HG03103 (cell line): ENCODE measurements at regions not wholly inside any gene's neighbourhood (a gene's known extent, or its start where the extent isn't known, plus 50 kb on each side); places are given as distances from the start of the nearest gene placed in this dataset.
"Not testable (repeated sequence)": the region's sequence is repeated elsewhere in the genome, so short reads cannot be mapped to it uniquely, and the experiment has no call there.

Source experiments
- ATAC-seq: cut with Tn5 transposase; IDR thresholded peaks from one replicate; pipeline ENCODE4 v1.9.1; 2021; ENCODE audit warnings: low read depth; ENCODE audit not compliant: unreplicated experiment

GRCh38 chr16:86878236-86879080 is 300.1 kb downstream of the FOXL1 start:
- ATAC-seq: no peak

GRCh38 chr16:86879268-86879667 is 300.9 kb downstream of the FOXL1 start:
- no peak for ATAC-seq

- ATAC-seq: no peak
These were observed 302.2 kb downstream of the FOXL1 start for GRCh38 chr16:86880316-86881117.

GRCh38 chr16:86881118-86881510 is 302.8 kb downstream of the FOXL1 start:
- ATAC-seq: no peak

GRCh38 chr16:86881861-86882273 is 303.5 kb downstream of the FOXL1 start:
- no peak for ATAC-seq

- no peak for ATAC-seq
These were observed 304.4 kb downstream of the FOXL1 start for GRCh38 chr16:86882586-86883280.

GRCh38 chr16:86883583-86884389 is 305.4 kb downstream of the FOXL1 start:
- ATAC-seq: no peak

- no peak for ATAC-seq
These were observed 306.0 kb downstream of the FOXL1 start for GRCh38 chr16:86884390-86884650.

- ATAC-seq: no peak
These were observed 306.8 kb downstream of the FOXL1 start for GRCh38 chr16:86885139-86885538.

GRCh38 chr16:86886651-86887050 is 308.3 kb downstream of the FOXL1 start:
- no peak for ATAC-seq

GRCh38 chr16:86887416-86887815 is 309.1 kb downstream of the FOXL1 start:
- no peak for ATAC-seq

GRCh38 chr16:86888231-86889053 is 310.1 kb downstream of the FOXL1 start:
- ATAC-seq: no peak

GRCh38 chr16:86889054-86889366 is 310.7 kb downstream of the FOXL1 start:
- ATAC-seq: not testable (repeated sequence)

GRCh38 chr16:86889974-86890373 is 311.6 kb downstream of the FOXL1 start:
- no peak for ATAC-seq

- ATAC-seq: no peak
These were observed 312.8 kb downstream of the FOXL1 start for GRCh38 chr16:86891121-86891520.

GRCh38 chr16:86891631-86892030 is 313.3 kb downstream of the FOXL1 start:
- no peak for ATAC-seq

- no peak for ATAC-seq
These were observed 314.2 kb downstream of the FOXL1 start for GRCh38 chr16:86892509-86892908.

- ATAC-seq: no peak
These were observed 315.2 kb downstream of the FOXL1 start for GRCh38 chr16:86893506-86893905.

GRCh38 chr16:86894029-86894567 is 315.7 kb downstream of the FOXL1 start:
- ATAC-seq: no peak

- ATAC-seq: no peak
These were observed 316.6 kb downstream of the FOXL1 start for GRCh38 chr16:86894925-86895324.
